ENCODE measurements at regions not wholly inside any gene's neighbourhood (a gene's known extent, or its start where the extent isn't known, plus 50 kb on each side); places are given as distances from the start of the nearest gene placed in this dataset.

GRCh38 chr12:42992826-42993225 is 403.3 kb upstream of the PRICKLE1 start:
- Mint-ChIP-seq H3K27me3 (ENCODE audit: low read depth) (peaks cover 6% of the 10 kb centered on the region; the same call in 1 of the 2 replicates), H3K4me1 (peaks cover 0 to 3% of the 10 kb centered on the region in 2 experiments; a peak in 2 of 4 replicates), H3K36me3 (ENCODE audit: insufficient read depth in 1 of 3, low read depth in 3 of 3) (no peaks in the 10 kb centered on the region), H3K27ac (no peak overlapping the region), H3K9me3 (no peaks in the 10 kb centered on the region), H3K4me3 (no peak overlapping the region)
- Histone ChIP-seq H3K27ac (ENCODE audit: insufficient read length, low read depth, low read length) (no peak overlapping the region), H2AK5ac (ENCODE audit: insufficient read length, low read length) (no peak overlapping the region), H3K27me3 (ENCODE audit: insufficient read depth, low read length) (no peaks in the 10 kb centered on the region), H3K79me1 (ENCODE audit: insufficient read depth, low read depth, low read length, poor library complexity, severe bottlenecking) (no peaks in the 10 kb centered on the region), H3K23me2 (ENCODE audit: insufficient read length, low read depth, low read length, poor library complexity, severe bottlenecking) (no peaks in the 10 kb centered on the region), H3K4ac (ENCODE audit: low read depth, low read length) (no peak overlapping the region), H3K56ac (ENCODE audit: insufficient read length, low read depth, low read length) (no peak overlapping the region), H3K4me2 (ENCODE audit: insufficient read depth, insufficient read length, low read length) (no peak overlapping the region), H2BK20ac (ENCODE audit: low read depth, low read length, poor library complexity, severe bottlenecking) (no peak overlapping the region), H3K14ac (ENCODE audit: insufficient read depth, low read length) (no peak overlapping the region), H4K91ac (ENCODE audit: insufficient read length, low read depth, low read length) (no peak overlapping the region), H4K8ac (replicated peaks; ENCODE audit: insufficient read length, low read depth, low read length) (no peak overlapping the region), H3K9me3 (ENCODE audit: control insufficient read depth, low read depth, low read length) (no peaks in the 10 kb centered on the region), H3K23ac (ENCODE audit: insufficient read length, low read depth, low read length) (no peak overlapping the region), H4K20me1 (ENCODE audit: control insufficient read depth, insufficient read depth, insufficient read length) (no peaks in the 10 kb centered on the region), H2AFZ (ENCODE audit: low read length) (no peak overlapping the region), H3K18ac (ENCODE audit: insufficient read length, low read depth, low read length) (no peak overlapping the region), H3K4me1 (ENCODE audit: insufficient read depth, low read length) (no peaks in the 10 kb centered on the region), H2BK12ac (ENCODE audit: insufficient read length, low read depth, low read length) (no peak overlapping the region), H4K5ac (ENCODE audit: insufficient read length, low read depth, low read length) (no peak overlapping the region), H2BK120ac (ENCODE audit: low read depth, low read length, poor library complexity, severe bottlenecking) (no peak overlapping the region), H2BK15ac (ENCODE audit: low read depth, low read length) (no peak overlapping the region), H3K9ac (ENCODE audit: extremely low read depth, insufficient read length, low read length) (no peak overlapping the region), H3K79me2 (ENCODE audit: insufficient read depth, low read length) (no peaks in the 10 kb centered on the region), H2BK5ac (ENCODE audit: insufficient read length, low read length) (no peak overlapping the region), H3T11ph (ENCODE audit: low read length) (no peak overlapping the region)
- WGBS (ENCODE audit: extremely low coverage, insufficient read length, low lambda C conversion rate), result no CpG with 5 or more reads among the region's 2 CpGs
- no peak for TF ChIP-seq CTCF (conservative IDR thresholded peaks at IDR 0.05)
- no peak for DNase-seq
